OCI-LY3 (cell line): ENCODE measurements at regions not wholly inside any gene's neighbourhood (a gene's known extent, or its start where the extent isn't known, plus 50 kb on each side); places are given as distances from the start of the nearest gene placed in this dataset.

Experiments used
- EZH2phosphoT487 ChIP-seq: fragments of 200-600 bp; shearing (Covaris generic); IDR thresholded peaks from 2 replicates; pipeline ENCODE4 v1.6.1; 2018; ENCODE audit warnings: antibody characterized with exemption, mixed run types, low read depth
- TF ChIP-seq, protein P1 (sequence below): fragments of 200-600, 300-600 bp; sonication (generic); IDR thresholded peaks from 2 replicates; pipeline ENCODE4 v1.5.1; 2014; ENCODE audit warnings: antibody characterized with exemption, low read length, low read depth

DNA sequence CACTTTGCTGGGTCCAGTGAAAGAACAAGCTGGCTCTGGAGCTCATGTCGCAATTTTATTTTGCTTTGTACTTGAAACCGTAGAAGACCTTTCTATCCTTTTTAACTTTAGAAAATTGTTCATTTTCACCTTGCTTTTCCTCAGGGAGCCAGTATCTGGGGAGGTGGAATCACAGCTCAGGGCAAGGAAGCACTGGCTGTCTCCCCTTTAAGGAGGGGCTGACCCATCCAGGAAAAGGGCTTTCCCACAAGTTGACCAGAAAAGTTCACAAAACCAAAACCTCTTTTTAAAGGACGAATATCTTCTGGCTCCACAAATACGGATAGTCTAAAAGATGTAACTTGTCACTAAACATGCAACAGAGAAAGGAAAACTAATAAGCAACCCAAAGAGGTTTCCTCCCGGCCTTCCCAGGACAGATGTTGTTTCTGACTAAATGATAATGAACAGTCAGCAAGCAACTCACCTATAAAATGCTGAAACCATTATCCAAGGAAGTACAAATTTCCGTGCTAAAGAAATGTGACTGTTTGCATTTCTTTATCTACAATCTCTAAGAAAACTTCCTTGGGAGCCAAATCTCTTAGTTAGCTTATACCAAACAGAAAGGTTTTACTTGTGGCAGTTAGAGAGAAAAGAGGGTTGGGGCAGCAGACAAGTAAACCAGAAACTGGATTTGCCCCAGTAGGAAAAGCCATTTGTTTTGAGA, 278.2 kb downstream of the PLK2 start:
- TF ChIP-seq, protein P1, sequence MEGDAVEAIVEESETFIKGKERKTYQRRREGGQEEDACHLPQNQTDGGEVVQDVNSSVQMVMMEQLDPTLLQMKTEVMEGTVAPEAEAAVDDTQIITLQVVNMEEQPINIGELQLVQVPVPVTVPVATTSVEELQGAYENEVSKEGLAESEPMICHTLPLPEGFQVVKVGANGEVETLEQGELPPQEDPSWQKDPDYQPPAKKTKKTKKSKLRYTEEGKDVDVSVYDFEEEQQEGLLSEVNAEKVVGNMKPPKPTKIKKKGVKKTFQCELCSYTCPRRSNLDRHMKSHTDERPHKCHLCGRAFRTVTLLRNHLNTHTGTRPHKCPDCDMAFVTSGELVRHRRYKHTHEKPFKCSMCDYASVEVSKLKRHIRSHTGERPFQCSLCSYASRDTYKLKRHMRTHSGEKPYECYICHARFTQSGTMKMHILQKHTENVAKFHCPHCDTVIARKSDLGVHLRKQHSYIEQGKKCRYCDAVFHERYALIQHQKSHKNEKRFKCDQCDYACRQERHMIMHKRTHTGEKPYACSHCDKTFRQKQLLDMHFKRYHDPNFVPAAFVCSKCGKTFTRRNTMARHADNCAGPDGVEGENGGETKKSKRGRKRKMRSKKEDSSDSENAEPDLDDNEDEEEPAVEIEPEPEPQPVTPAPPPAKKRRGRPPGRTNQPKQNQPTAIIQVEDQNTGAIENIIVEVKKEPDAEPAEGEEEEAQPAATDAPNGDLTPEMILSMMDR, result no peak
- TF ChIP-seq EZH2phosphoT487, result no peak
